ENCODE measurements at regions not wholly inside any gene's neighbourhood (a gene's known extent, or its start where the extent isn't known, plus 50 kb on each side); places are given as distances from the start of the nearest gene placed in this dataset.

GRCh38 chr2:59737299-59737698 lies 816.2 kb downstream of the BCL11A start:
- Mint-ChIP-seq H3K4me3 (ENCODE audit: low read depth, unreplicated experiment) (no peak overlapping the region), H3K36me3 (ENCODE audit: insufficient read depth, unreplicated experiment) (no peaks in the 10 kb centered on the region), H3K27ac (ENCODE audit: unreplicated experiment) (no peak overlapping the region), H3K9me3 (ENCODE audit: low read depth, unreplicated experiment) (no peaks in the 10 kb centered on the region), H3K4me1 (ENCODE audit: low read depth, unreplicated experiment) (no peaks in the 10 kb centered on the region), H3K27me3 (ENCODE audit: unreplicated experiment) (no peaks in the 10 kb centered on the region)
- intact Hi-C loops (cut with micrococcal nuclease; ENCODE audit: unreplicated experiment) = no loop called here
- DNase-seq = no peak
- no peak for TF ChIP-seq CTCF (IDR thresholded peaks at IDR 0.05; ENCODE audit: unreplicated experiment)
- no TSS peak for BruUV-seq (replicated peaks)
- CTCF ChIA-PET = no interaction called here

GRCh38 chr2:59734743-59735142 lies 818.7 kb downstream of the BCL11A start:
- intact Hi-C loops (cut with micrococcal nuclease; ENCODE audit: unreplicated experiment) = no loop called here

GRCh38 chr2:59733970-59734369 lies 819.5 kb downstream of the BCL11A start:
- intact Hi-C loops (cut with micrococcal nuclease; ENCODE audit: unreplicated experiment) = no loop called here
- no peaks in the 10 kb centered on the region for H3K9me3 Mint-ChIP-seq (ENCODE audit: low read depth, unreplicated experiment)
- no peaks in the 10 kb centered on the region for H3K4me1 Mint-ChIP-seq (ENCODE audit: low read depth, unreplicated experiment)
- BruUV-seq (replicated peaks) = no TSS peak
- CTCF ChIA-PET = no interaction called here
- no peaks in the 10 kb centered on the region for H3K27me3 Mint-ChIP-seq (ENCODE audit: unreplicated experiment)
- H3K36me3 Mint-ChIP-seq (ENCODE audit: insufficient read depth, unreplicated experiment) = no peaks in the 10 kb centered on the region
- TF ChIP-seq CTCF (IDR thresholded peaks at IDR 0.05; ENCODE audit: unreplicated experiment) = no peak
- no peak for DNase-seq
- no peak overlapping the region for H3K4me3 Mint-ChIP-seq (ENCODE audit: low read depth, unreplicated experiment)
- H3K27ac Mint-ChIP-seq (ENCODE audit: unreplicated experiment) = no peak overlapping the region

More at GRCh38 chr2:59734743-59735142, 818.7 kb downstream of the BCL11A start:
- H3K27ac Mint-ChIP-seq (ENCODE audit: unreplicated experiment) = no peak overlapping the region
- CTCF ChIA-PET = interaction anchor here (0.6 kb wide), 1 partner anchor 212 kb away, joined by 4 read pairs; no protein-coding TSS in a partner anchor
- no peaks in the 10 kb centered on the region for H3K9me3 Mint-ChIP-seq (ENCODE audit: low read depth, unreplicated experiment)
- DNase-seq = no peak
- no peaks in the 10 kb centered on the region for H3K36me3 Mint-ChIP-seq (ENCODE audit: insufficient read depth, unreplicated experiment)
- H3K27me3 Mint-ChIP-seq (ENCODE audit: unreplicated experiment) = no peaks in the 10 kb centered on the region
- BruUV-seq (replicated peaks) = no TSS peak
- TF ChIP-seq CTCF (IDR thresholded peaks at IDR 0.05; ENCODE audit: unreplicated experiment) = no peak
- no peak overlapping the region for H3K4me3 Mint-ChIP-seq (ENCODE audit: low read depth, unreplicated experiment)
- no peaks in the 10 kb centered on the region for H3K4me1 Mint-ChIP-seq (ENCODE audit: low read depth, unreplicated experiment)

GRCh38 chr2:59733567-59733930 lies 819.9 kb downstream of the BCL11A start:
- Mint-ChIP-seq H3K9me3 (ENCODE audit: low read depth, unreplicated experiment) (no peaks in the 10 kb centered on the region), H3K27ac (ENCODE audit: unreplicated experiment) (no peak overlapping the region), H3K27me3 (ENCODE audit: unreplicated experiment) (no peaks in the 10 kb centered on the region), H3K36me3 (ENCODE audit: insufficient read depth, unreplicated experiment) (no peaks in the 10 kb centered on the region), H3K4me1 (ENCODE audit: low read depth, unreplicated experiment) (no peaks in the 10 kb centered on the region), H3K4me3 (ENCODE audit: low read depth, unreplicated experiment) (no peak overlapping the region)
- intact Hi-C loops (cut with micrococcal nuclease; ENCODE audit: unreplicated experiment) = no loop called here
- CTCF ChIA-PET = interaction anchor here (0.6 kb wide), 1 partner anchor 230 kb away, joined by 4 read pairs; no protein-coding TSS in a partner anchor
- no peak for DNase-seq
- no TSS peak for BruUV-seq (replicated peaks)
- no peak for TF ChIP-seq CTCF (IDR thresholded peaks at IDR 0.05; ENCODE audit: unreplicated experiment)

All from Calu3 (cell line).